Hepatocyte (in vitro differentiated cells): ENCODE measurements at regions not wholly inside any gene's neighbourhood (a gene's known extent, or its start where the extent isn't known, plus 50 kb on each side); places are given as distances from the start of the nearest gene placed in this dataset.

Experiments used
- EZH2 ChIP-seq: fragments of 200-600 bp; sonication (generic); IDR thresholded peaks from 2 replicates; pipeline ENCODE4 v1.6.1; 2016; ENCODE audit warnings: antibody characterized with exemption, mild to moderate bottlenecking, borderline replicate concordance
- EZH2phosphoT487 ChIP-seq: fragments of 200-600 bp; sonication (generic); IDR thresholded peaks from one replicate; pipeline ENCODE4 v1.6.1; 2018; ENCODE audit warnings: antibody characterized with exemption, mild to moderate bottlenecking, low read depth, moderate library complexity; ENCODE audit not compliant: unreplicated experiment, severe bottlenecking
- TF ChIP-seq, protein P1 (sequence below): fragments of 200-600 bp; sonication (generic); IDR thresholded peaks from 2 replicates; pipeline ENCODE4 v1.5.1; 2016; ENCODE audit warnings: antibody characterized with exemption, mild to moderate bottlenecking; ENCODE audit not compliant: poor library complexity

DNA sequence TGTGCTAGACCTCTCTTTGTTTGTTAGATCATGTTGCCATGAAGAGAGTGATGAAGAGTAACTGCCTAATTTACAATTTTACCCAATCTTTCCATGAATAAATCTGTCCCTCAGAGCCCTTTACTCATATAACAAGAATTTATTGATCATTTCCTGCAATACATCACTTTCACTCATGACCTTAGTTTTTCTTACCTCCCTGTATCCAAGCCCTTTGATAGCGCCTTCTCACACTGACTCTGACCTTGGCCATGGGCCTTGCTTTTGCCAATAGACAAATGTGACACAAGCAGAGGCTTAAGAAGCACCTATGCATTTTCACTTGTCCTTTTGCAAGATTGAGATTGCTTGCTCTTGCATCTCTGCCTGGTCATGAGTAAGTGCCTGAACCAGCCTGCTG, 288.1 kb downstream of the NNT start:
- TF ChIP-seq, protein P1, sequence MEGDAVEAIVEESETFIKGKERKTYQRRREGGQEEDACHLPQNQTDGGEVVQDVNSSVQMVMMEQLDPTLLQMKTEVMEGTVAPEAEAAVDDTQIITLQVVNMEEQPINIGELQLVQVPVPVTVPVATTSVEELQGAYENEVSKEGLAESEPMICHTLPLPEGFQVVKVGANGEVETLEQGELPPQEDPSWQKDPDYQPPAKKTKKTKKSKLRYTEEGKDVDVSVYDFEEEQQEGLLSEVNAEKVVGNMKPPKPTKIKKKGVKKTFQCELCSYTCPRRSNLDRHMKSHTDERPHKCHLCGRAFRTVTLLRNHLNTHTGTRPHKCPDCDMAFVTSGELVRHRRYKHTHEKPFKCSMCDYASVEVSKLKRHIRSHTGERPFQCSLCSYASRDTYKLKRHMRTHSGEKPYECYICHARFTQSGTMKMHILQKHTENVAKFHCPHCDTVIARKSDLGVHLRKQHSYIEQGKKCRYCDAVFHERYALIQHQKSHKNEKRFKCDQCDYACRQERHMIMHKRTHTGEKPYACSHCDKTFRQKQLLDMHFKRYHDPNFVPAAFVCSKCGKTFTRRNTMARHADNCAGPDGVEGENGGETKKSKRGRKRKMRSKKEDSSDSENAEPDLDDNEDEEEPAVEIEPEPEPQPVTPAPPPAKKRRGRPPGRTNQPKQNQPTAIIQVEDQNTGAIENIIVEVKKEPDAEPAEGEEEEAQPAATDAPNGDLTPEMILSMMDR, result no peak
- no peak for TF ChIP-seq EZH2phosphoT487
- TF ChIP-seq EZH2, result no peak
